OCI-LY7 (cell line): ENCODE measurements at regions not wholly inside any gene's neighbourhood (a gene's known extent, or its start where the extent isn't known, plus 50 kb on each side); places are given as distances from the start of the nearest gene placed in this dataset.

Experiments
- BruUV-seq: library from RNA; stranded (reverse); fragments of 400-500 nt; replicated peaks from 2 replicates; lab custom pipeline; 2021; lab: Mats Ljungman, UMichigan
- CTCF ChIA-PET: fragments of 300-600 bp; sonication (Branson Sonifier 250); formaldehyde crosslinking; loops from one replicate; lab custom pipeline; 2022; ENCODE audit warnings: antibody characterized with exemption; ENCODE audit not compliant: unreplicated experiment; lab: Charles Lee
- POLR2A ChIA-PET: fragments of 300-600 bp; sonication (Branson Sonifier 250); formaldehyde crosslinking; loops from one replicate; lab custom pipeline; 2022; ENCODE audit warnings: antibody characterized with exemption; lab: Charles Lee
- DNase-seq: peaks from one replicate; pipeline ENCODE4 v3.0.0-alpha.2; 2015; ENCODE audit warnings: low spot score
- H2AFZ ChIP-seq: fragments of 200-600 bp; sonication (generic), shearing (Covaris generic); 2 replicates; pipeline ENCODE4 v1.6.1; 2014; ENCODE audit warnings: mild to moderate bottlenecking, antibody characterized with exemption, low read length, moderate library complexity
- H3K27ac ChIP-seq: fragments of 200-600 bp; sonication (generic); 2 replicates; pipeline ENCODE4 v1.5.1; 2014; ENCODE audit warnings: mixed run types, low read depth, mild to moderate bottlenecking, moderate library complexity, low read length, inconsistent platforms; ENCODE audit not compliant: poor library complexity, severe bottlenecking
- H3K36me3 ChIP-seq: fragments of 200-600 bp; sonication (generic); 2 replicates; pipeline ENCODE4 v1.6.1; 2014; ENCODE audit warnings: mild to moderate bottlenecking, antibody characterized with exemption, low read length, moderate library complexity, mixed read lengths; ENCODE audit not compliant: insufficient read depth
- H3K4me1 ChIP-seq: fragments of 200-600 bp; sonication (generic); 2 replicates; pipeline ENCODE4 v1.5.1; 2014; ENCODE audit warnings: mild to moderate bottlenecking, low read length; ENCODE audit not compliant: insufficient read depth, poor library complexity, severe bottlenecking
- H3K4me2 ChIP-seq: fragments of 200-600 bp; sonication (generic); 2 replicates; pipeline ENCODE4 v1.6.1; 2014; ENCODE audit warnings: mild to moderate bottlenecking, low read length
- H3K4me3 ChIP-seq: fragments of 200-600 bp; sonication (generic); 2 replicates; pipeline ENCODE4 v1.5.1; 2014; ENCODE audit warnings: mild to moderate bottlenecking, low read depth, low read length; ENCODE audit not compliant: poor library complexity, severe bottlenecking
- H3K79me2 ChIP-seq: fragments of 200-600 bp; sonication (generic); 2 replicates; pipeline ENCODE4 v1.6.1; 2016; ENCODE audit warnings: low read depth, mild to moderate bottlenecking, low read length, moderate library complexity, mixed read lengths; ENCODE audit not compliant: insufficient read depth
- H3K9me2 ChIP-seq: fragments of 200-600 bp; sonication (generic); 2 replicates; pipeline ENCODE4 v1.6.1; 2016; ENCODE audit warnings: mild to moderate bottlenecking, low read length, mixed read lengths; ENCODE audit not compliant: insufficient read depth
- H3K9me3 ChIP-seq: fragments of 200-600 bp; sonication (generic); 2 replicates; pipeline ENCODE4 v1.6.1; 2014; ENCODE audit warnings: mild to moderate bottlenecking, mixed run types, low read length, mixed read lengths
- H4K20me1 ChIP-seq: fragments of 200-600 bp; sonication (generic); 2 replicates; pipeline ENCODE4 v1.6.1; 2014; ENCODE audit warnings: mild to moderate bottlenecking, antibody characterized with exemption, low read length, moderate library complexity, mixed read lengths; ENCODE audit not compliant: insufficient read depth
- EZH2phosphoT487 ChIP-seq: fragments of 200-600 bp; sonication (generic); IDR thresholded peaks from 2 replicates; pipeline ENCODE4 v1.6.1; 2018; ENCODE audit warnings: low read depth, borderline replicate concordance, mild to moderate bottlenecking, mixed run types, antibody characterized with exemption, low read length, moderate library complexity, mixed read lengths
- intact Hi-C: fragments of 100-400 bp; cut with micrococcal nuclease; formaldehyde crosslinking; loops from one replicate; pipeline ENCODE4 v1.10.0; 2022; ENCODE audit not compliant: unreplicated experiment
- TF ChIP-seq, protein P1 (sequence below): fragments of 200-600 bp; sonication (generic); conservative IDR thresholded peaks from 2 replicates; pipeline ENCODE4 v1.5.1; 2014; ENCODE audit warnings: mild to moderate bottlenecking, antibody characterized with exemption, low read length, moderate library complexity, mixed read lengths

DNA sequence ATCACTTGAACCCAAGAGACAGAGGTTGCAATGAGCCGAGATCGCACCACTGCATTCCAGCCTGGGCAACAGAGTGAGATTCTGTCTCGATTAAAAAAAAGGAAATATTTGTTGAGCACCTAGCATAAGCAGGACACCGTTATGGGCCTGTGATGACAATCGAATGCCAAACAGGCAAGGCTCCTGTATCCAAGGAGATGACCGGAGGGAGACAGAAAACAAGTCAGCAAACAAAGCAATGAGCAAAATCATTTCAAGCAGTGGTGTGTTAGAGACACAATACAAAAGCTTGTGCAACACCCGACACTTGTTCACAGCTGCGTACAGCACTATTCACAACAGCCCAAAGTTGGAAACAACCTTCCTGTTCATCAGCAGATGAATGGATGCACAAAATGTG lies 87.1 kb upstream of the CPEB4 start:
- Histone ChIP-seq H3K9me2 (no peaks in the 10 kb centered on the region), H3K4me2 (no peak overlapping the region), H2AFZ (no peak overlapping the region), H3K4me1 (no peaks in the 10 kb centered on the region), H3K27ac (no peak overlapping the region), H3K79me2 (no peaks in the 10 kb centered on the region), H4K20me1 (no peaks in the 10 kb centered on the region), H3K36me3 (no peaks in the 10 kb centered on the region), H3K4me3 (no peak overlapping the region), H3K9me3 (peaks cover 6% of the 10 kb centered on the region; the same call in 1 of the 2 replicates)
- CTCF ChIA-PET: no interaction called here
- intact Hi-C loops: no loop called here
- no peak for TF ChIP-seq EZH2phosphoT487
- TF ChIP-seq, protein P1, sequence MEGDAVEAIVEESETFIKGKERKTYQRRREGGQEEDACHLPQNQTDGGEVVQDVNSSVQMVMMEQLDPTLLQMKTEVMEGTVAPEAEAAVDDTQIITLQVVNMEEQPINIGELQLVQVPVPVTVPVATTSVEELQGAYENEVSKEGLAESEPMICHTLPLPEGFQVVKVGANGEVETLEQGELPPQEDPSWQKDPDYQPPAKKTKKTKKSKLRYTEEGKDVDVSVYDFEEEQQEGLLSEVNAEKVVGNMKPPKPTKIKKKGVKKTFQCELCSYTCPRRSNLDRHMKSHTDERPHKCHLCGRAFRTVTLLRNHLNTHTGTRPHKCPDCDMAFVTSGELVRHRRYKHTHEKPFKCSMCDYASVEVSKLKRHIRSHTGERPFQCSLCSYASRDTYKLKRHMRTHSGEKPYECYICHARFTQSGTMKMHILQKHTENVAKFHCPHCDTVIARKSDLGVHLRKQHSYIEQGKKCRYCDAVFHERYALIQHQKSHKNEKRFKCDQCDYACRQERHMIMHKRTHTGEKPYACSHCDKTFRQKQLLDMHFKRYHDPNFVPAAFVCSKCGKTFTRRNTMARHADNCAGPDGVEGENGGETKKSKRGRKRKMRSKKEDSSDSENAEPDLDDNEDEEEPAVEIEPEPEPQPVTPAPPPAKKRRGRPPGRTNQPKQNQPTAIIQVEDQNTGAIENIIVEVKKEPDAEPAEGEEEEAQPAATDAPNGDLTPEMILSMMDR: no peak
- DNase-seq: no peak
- POLR2A ChIA-PET: no interaction called here
- no TSS peak for BruUV-seq

DNA sequence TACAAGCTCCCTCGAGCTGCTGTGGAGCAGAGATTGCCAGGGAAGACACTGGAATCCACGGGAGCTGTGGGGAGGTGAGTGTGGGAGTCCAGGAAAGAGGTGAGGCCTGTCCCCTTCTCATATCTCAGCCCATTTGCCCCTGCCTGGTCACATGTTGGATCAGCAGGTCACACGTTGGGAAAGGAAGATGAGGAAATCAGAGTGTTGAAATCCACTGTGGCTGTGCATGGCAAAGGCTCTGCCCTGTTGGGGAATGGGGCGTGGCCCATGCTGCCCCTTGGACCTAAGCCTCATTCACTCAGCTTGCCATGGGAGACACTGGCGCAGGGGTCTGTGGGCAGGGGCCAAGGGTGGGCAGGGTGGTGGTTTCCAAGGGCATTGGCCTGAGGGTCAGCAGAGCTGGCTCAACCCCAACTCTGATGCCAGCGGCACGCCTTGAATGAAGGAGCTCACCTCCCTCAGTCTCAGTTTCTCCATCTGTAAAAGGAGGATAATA lies 85.4 kb upstream of the CPEB4 start:
- BruUV-seq: no TSS peak

DNA sequence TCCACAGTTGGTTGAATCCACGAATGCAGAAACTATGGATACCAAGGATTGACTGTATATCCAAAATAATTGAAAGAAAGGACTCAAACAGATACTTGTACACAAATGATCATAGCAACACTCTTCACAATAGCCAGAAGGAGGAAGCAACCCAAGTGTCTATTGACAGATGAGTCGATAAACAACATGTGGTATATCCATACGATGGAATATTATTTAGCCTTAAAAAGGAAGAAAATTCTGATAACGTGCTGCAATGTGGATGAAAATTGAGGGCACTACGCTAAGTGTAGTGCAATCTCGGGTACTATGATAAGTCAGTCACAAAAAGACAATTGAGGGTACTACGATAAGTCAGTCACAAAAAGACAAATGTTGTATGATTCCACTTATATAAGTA lies 83.6 kb upstream of the CPEB4 start:
- no peak overlapping the region for H3K27ac ChIP-seq
- no peaks in the 10 kb centered on the region for H3K9me2 ChIP-seq
- H3K4me3 ChIP-seq: no peak overlapping the region
- DNase-seq: no peak
- no peak overlapping the region for H2AFZ ChIP-seq
- intact Hi-C loops: no loop called here
- no peaks in the 10 kb centered on the region for H4K20me1 ChIP-seq
- H3K36me3 ChIP-seq: no peaks in the 10 kb centered on the region
- H3K9me3 ChIP-seq: peaks cover 6% of the 10 kb centered on the region; the same call in 1 of the 2 replicates
- H3K79me2 ChIP-seq: no peaks in the 10 kb centered on the region
- no TSS peak for BruUV-seq
- H3K4me2 ChIP-seq: no peak overlapping the region
- no peaks in the 10 kb centered on the region for H3K4me1 ChIP-seq
- ChIA-PET POLR2A (no interaction called here), CTCF (no interaction called here)
- TF ChIP-seq EZH2phosphoT487: no peak
- TF ChIP-seq, protein P1: no peak

More for the DNA sequence above, 85.4 kb upstream of the CPEB4 start:
- CTCF ChIA-PET: no interaction called here
- intact Hi-C loops: no loop called here
- no peak for TF ChIP-seq EZH2phosphoT487
- no peak overlapping the region for H3K4me2 ChIP-seq
- peaks cover 6% of the 10 kb centered on the region; the same call in 1 of the 2 replicates for H3K9me3 ChIP-seq
- H3K4me3 ChIP-seq: no peak overlapping the region
- no peaks in the 10 kb centered on the region for H3K79me2 ChIP-seq
- H4K20me1 ChIP-seq: no peaks in the 10 kb centered on the region
- H3K4me1 ChIP-seq: no peaks in the 10 kb centered on the region
- H3K27ac ChIP-seq: no peak overlapping the region
- H2AFZ ChIP-seq: no peak overlapping the region
- no peak for DNase-seq
- POLR2A ChIA-PET: interaction anchor here (0.5 to 2.1 kb wide), 8 partner anchors 9 to 122 kb away, joined by 3 to 6 read pairs (median 4); no protein-coding TSS in a partner anchor
- no peaks in the 10 kb centered on the region for H3K9me2 ChIP-seq
- H3K36me3 ChIP-seq: no peaks in the 10 kb centered on the region
